ENCODE measurements at regions not wholly inside any gene's neighbourhood (a gene's known extent, or its start where the extent isn't known, plus 50 kb on each side); places are given as distances from the start of the nearest gene placed in this dataset.

GRCh38 chr4:11532138-11532537, 103.4 kb upstream of the HS3ST1 start:
- no peaks in the 10 kb centered on the region for H3K4me1 ChIP-seq (ENCODE audit: low read length)
- DNase-seq: no peak
- no peaks in the 10 kb centered on the region for H4K20me1 ChIP-seq (ENCODE audit: insufficient read depth, low read length)
- no peaks in the 10 kb centered on the region for H3K36me3 ChIP-seq (replicated peaks; ENCODE audit: insufficient read depth, low read length)
- no peak overlapping the region for H3K4me3 ChIP-seq (ENCODE audit: low read length)
- H3K9me3 ChIP-seq (replicated peaks; ENCODE audit: insufficient read depth, low read length): no peaks in the 10 kb centered on the region
- no peak overlapping the region for H3K9ac ChIP-seq (ENCODE audit: low read length)
- no peak overlapping the region for H3K27ac ChIP-seq (ENCODE audit: low read length)
- H2AFZ ChIP-seq (ENCODE audit: low read length): no peak overlapping the region
- H3F3A ChIP-seq (ENCODE audit: insufficient read depth, low read length): no peaks in the 10 kb centered on the region
- H3K79me2 ChIP-seq (ENCODE audit: low read length): no peaks in the 10 kb centered on the region
- no peaks in the 10 kb centered on the region for H3K27me3 ChIP-seq (replicated peaks; ENCODE audit: insufficient read depth, low read length)
- H3K4me2 ChIP-seq (ENCODE audit: low read depth, low read length): no peak overlapping the region
- TF ChIP-seq EZH2 (optimal IDR thresholded peaks at IDR 0.05; ENCODE audit: low read depth, low read length): no peak
- no peak for TF ChIP-seq EZH2phosphoT487 (IDR thresholded peaks at IDR 0.05; ENCODE audit: low read length)
- TF ChIP-seq CTCF (IDR thresholded peaks at IDR 0.05; ENCODE audit: low read length): no peak
- no peaks in the 10 kb centered on the region for H3K9me2 ChIP-seq (replicated peaks; ENCODE audit: insufficient read depth, low read length)

GRCh38 chr4:11529625-11530201, 101.0 kb upstream of the HS3ST1 start:
- Histone ChIP-seq H3K27ac (ENCODE audit: low read length) (no peak overlapping the region), H3K9me2 (replicated peaks; ENCODE audit: insufficient read depth, low read length) (no peaks in the 10 kb centered on the region), H3F3A (ENCODE audit: insufficient read depth, low read length) (no peaks in the 10 kb centered on the region), H4K20me1 (ENCODE audit: insufficient read depth, low read length) (no peaks in the 10 kb centered on the region), H3K4me1 (ENCODE audit: low read length) (no peaks in the 10 kb centered on the region), H3K9me3 (replicated peaks; ENCODE audit: insufficient read depth, low read length) (no peaks in the 10 kb centered on the region), H3K4me2 (ENCODE audit: low read depth, low read length) (no peak overlapping the region), H3K36me3 (replicated peaks; ENCODE audit: insufficient read depth, low read length) (no peaks in the 10 kb centered on the region), H2AFZ (ENCODE audit: low read length) (no peak overlapping the region), H3K4me3 (ENCODE audit: low read length) (no peak overlapping the region), H3K27me3 (replicated peaks; ENCODE audit: insufficient read depth, low read length) (no peaks in the 10 kb centered on the region), H3K9ac (ENCODE audit: low read length) (no peak overlapping the region), H3K79me2 (ENCODE audit: low read length) (no peaks in the 10 kb centered on the region)
- no peak for DNase-seq
- TF ChIP-seq EZH2 (optimal IDR thresholded peaks at IDR 0.05; ENCODE audit: low read depth, low read length) (no peak), CTCF (IDR thresholded peaks at IDR 0.05; ENCODE audit: low read length) (no peak), EZH2phosphoT487 (IDR thresholded peaks at IDR 0.05; ENCODE audit: low read length) (no peak)

DNA sequence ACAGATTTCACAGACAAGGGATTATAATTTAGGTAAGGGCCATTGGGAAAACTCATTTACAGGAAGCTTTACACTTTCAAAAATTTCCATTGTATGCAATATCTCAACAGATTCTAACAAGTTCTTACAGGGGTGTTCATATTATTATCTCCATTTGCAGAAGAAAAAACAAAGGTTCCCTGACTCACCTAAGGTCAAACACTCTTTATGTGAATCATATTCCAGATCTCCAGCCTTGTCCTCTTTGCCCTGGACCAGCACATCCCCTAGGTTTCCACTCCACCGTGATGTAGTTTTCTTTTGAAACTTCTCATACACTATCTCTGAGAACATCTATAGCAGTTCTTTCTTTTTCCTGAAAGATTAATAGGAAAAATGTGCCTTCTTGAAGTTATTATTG, 96.4 kb upstream of the HS3ST1 start:
- Histone ChIP-seq H3K4me1 (ENCODE audit: low read length) (no peaks in the 10 kb centered on the region), H3K36me3 (replicated peaks; ENCODE audit: insufficient read depth, low read length) (no peaks in the 10 kb centered on the region), H4K20me1 (ENCODE audit: insufficient read depth, low read length) (no peaks in the 10 kb centered on the region), H3K9me3 (replicated peaks; ENCODE audit: insufficient read depth, low read length) (no peaks in the 10 kb centered on the region), H3K9me2 (replicated peaks; ENCODE audit: insufficient read depth, low read length) (no peaks in the 10 kb centered on the region), H3K9ac (ENCODE audit: low read length) (no peak overlapping the region), H3K27ac (ENCODE audit: low read length) (no peak overlapping the region), H3K79me2 (ENCODE audit: low read length) (no peaks in the 10 kb centered on the region), H3K27me3 (replicated peaks; ENCODE audit: insufficient read depth, low read length) (no peaks in the 10 kb centered on the region), H3K4me3 (ENCODE audit: low read length) (no peak overlapping the region), H3K4me2 (ENCODE audit: low read depth, low read length) (no peak overlapping the region), H2AFZ (ENCODE audit: low read length) (no peak overlapping the region), H3F3A (ENCODE audit: insufficient read depth, low read length) (no peaks in the 10 kb centered on the region)
- no peak for TF ChIP-seq EZH2phosphoT487 (IDR thresholded peaks at IDR 0.05; ENCODE audit: low read length)
- TF ChIP-seq CTCF (IDR thresholded peaks at IDR 0.05; ENCODE audit: low read length): no peak
- TF ChIP-seq EZH2 (optimal IDR thresholded peaks at IDR 0.05; ENCODE audit: low read depth, low read length): no peak
- DNase-seq: no peak
